Hepatocyte (in vitro differentiated cells): ENCODE measurements at regions not wholly inside any gene's neighbourhood (a gene's known extent, or its start where the extent isn't known, plus 50 kb on each side); places are given as distances from the start of the nearest gene placed in this dataset.

Experiments used
- CTCF ChIP-seq: fragments of 200-600 bp; sonication (generic); IDR thresholded peaks from 2 replicates; pipeline ENCODE4 v1.5.1; 2016; ENCODE audit warnings: antibody characterized with exemption, mild to moderate bottlenecking; ENCODE audit not compliant: poor library complexity
- EZH2 ChIP-seq: fragments of 200-600 bp; sonication (generic); IDR thresholded peaks from 2 replicates; pipeline ENCODE4 v1.6.1; 2016; ENCODE audit warnings: antibody characterized with exemption, mild to moderate bottlenecking, borderline replicate concordance
- EZH2phosphoT487 ChIP-seq: fragments of 200-600 bp; sonication (generic); IDR thresholded peaks from one replicate; pipeline ENCODE4 v1.6.1; 2018; ENCODE audit warnings: antibody characterized with exemption, mild to moderate bottlenecking, low read depth, moderate library complexity; ENCODE audit not compliant: unreplicated experiment, severe bottlenecking

GRCh38 chr13:102510072-102510471, 86.7 kb upstream of the TPP2 start:
- TF ChIP-seq CTCF (no peak), EZH2phosphoT487 (no peak), EZH2 (no peak)
